GM21447 (cell line): ENCODE measurements at regions not wholly inside any gene's neighbourhood (a gene's known extent, or its start where the extent isn't known, plus 50 kb on each side); places are given as distances from the start of the nearest gene placed in this dataset.

Experiments used
- ATAC-seq: cut with Tn5 transposase; IDR thresholded peaks from one replicate; pipeline ENCODE4 v1.9.1; 2021; ENCODE audit not compliant: unreplicated experiment

- no peak for ATAC-seq
Measured at GRCh38 chr4:156710365-156711192, 261.0 kb downstream of the PDGFC start.

- ATAC-seq, result no peak
Measured at GRCh38 chr4:156705311-156705710, 266.3 kb downstream of the PDGFC start.

DNA sequence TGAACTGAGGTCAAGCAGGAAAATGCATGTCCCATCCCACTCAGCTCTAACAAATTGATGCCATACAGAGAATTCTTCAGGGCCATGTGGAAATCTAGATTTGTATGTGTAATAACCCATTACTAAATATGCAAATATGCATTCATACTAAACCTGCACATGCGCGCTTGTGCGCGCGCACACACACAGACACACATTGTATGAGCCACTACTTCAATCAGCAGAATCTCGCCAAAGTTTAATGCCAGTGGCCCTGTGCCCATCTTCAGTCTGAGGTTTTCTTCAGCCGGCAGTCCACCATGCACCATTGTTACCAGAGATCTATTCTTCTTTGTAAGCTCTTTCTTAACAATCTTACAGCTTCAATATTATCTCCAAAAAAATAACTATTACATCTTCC is 276.4 kb downstream of the PDGFC start:
- ATAC-seq, result no peak

DNA sequence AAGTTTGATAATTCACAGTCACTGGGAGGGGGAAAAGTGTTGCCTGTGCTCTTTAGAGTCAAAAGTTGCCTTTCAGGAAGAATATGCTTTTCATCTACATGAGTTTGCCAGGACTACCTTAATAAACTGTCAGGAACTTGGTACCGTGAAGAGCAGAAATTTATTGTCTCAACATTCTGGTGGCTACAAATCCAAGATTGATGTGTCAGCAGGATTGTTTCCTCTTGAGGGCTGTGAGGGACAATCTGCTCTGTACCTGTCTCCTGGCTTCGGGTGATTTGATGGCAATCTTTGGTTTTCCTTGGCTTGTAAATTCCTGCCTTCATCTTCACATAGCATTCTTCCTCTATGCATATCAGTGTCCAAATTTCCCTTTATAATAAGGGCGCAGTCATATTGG is 277.2 kb downstream of the PDGFC start:
- no peak for ATAC-seq

DNA sequence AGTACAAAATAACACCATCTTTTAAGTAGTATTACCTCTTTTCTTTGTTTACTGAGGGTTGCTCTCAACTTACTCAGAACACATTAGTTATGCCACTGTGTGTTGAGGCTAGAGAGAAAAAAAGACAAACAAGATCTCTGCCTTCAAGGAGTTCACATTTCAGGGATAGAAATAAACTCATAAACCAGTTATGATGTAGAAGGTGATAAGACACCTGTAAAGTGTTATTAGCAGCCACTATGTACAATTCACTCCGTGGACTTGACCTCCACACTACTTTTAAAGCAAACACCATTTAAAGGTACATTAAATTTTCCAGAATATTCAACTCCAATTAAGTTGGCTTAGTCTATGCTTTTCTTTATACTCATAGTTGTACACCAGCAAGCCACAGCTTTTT is 278.0 kb downstream of the PDGFC start:
- ATAC-seq, result no peak

- no peak for ATAC-seq
Measured at GRCh38 chr4:156692016-156692415, 279.6 kb downstream of the PDGFC start.

GRCh38 chr4:156690572-156690971 is 281.0 kb downstream of the PDGFC start:
- no peak for ATAC-seq

DNA sequence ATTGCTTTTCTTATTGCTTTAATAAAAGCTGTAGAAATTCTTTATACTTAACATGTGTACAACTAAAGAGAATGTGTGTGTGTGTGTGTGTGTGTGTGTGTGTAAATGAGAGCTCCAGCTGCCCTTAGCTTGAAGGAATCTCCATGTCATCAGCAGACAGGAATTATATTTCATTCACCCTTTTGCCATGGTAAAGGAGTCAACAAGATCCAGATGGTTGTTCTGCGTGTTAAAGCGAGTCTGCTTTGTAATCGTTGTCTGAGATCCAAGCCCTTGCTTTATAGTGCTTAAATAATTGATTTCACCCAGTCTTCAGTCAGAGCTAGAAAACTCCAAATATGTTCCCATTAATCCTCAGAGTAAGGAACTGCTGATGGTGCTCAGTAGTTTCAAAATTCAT is 285.5 kb downstream of the PDGFC start:
- ATAC-seq, result no peak

DNA sequence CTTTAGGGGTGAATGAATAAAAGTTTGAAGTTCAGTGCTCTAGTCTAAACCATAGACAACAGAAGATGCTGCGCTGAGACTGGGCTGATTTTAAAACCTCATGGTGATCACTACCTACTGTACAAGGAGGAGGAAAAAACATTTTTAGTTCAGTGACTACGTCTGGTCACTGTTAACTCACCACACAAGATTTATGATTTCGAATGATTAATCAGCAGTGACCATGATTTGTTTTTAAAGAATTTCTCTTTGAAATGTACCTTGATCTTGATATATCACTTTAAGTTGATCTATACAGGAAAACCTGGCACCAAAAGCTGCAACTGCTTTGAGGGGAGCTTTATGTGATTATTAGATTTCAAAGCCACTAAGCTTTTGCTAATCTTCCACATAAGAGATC is 286.3 kb downstream of the PDGFC start:
- no peak for ATAC-seq

DNA sequence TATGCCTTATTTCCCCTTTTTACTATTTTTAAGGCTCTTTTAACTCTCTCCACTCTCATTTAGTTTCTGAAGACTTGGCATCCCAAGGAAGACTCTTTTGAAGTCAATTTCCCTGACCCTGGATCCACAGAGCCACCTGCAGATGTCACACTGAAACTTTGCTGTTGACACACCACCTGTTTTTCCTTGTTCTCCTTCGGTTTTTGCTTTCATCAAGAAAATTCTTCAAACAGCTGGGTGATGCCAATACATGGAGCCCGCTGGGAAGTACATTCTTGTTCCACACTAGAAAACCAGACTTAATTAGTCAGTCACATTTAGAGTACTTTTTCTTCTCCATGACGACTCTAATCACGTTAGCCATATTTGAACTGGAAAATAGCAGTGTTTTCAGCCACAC is 293.9 kb downstream of the PDGFC start:
- ATAC-seq, result no peak

- ATAC-seq, result no peak
Measured at GRCh38 chr4:156677131-156677531, 294.5 kb downstream of the PDGFC start.

DNA sequence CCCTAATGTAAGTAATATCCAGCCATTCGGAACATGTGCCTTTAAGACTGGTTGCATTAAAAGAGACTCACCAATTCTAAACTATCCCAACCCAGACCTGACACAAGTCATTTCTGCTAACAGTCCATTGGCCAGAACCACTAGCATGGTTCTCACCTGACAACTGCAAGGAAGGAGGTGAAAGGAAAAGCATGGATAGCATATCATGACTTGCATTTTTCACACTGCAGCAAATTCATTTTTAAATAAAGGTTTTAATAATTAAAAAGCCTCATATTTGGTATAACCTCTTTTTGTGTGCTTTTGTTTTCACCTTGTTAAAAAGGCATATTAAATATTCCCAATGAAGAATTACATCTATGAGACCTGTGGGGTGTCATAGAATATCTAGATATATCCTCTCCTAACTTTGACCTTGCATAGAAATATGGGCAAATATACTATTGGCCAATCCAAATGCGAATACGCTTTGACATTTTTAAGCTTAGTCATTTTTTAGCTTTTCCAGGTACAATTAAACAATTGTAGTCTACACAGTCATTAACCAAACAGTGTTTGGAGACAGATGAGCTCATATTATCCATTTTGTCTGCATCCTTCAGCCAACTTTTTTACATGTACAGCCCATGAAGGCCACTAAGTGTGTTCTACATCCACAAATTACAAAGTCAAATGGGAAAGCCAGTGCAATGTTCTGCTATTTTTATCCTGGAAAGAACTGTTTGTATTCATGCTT is 295.3 kb downstream of the PDGFC start:
- ATAC-seq, result no peak

- ATAC-seq, result no peak
Measured at GRCh38 chr4:156673483-156673882, 298.1 kb downstream of the PDGFC start.

- no peak for ATAC-seq
Measured at GRCh38 chr4:156672492-156673305, 298.9 kb downstream of the PDGFC start.

- ATAC-seq, result no peak
Measured at GRCh38 chr4:156665780-156666366, 305.7 kb downstream of the PDGFC start.

- no peak for ATAC-seq
Measured at GRCh38 chr4:156663663-156664062, 307.9 kb downstream of the PDGFC start.

DNA sequence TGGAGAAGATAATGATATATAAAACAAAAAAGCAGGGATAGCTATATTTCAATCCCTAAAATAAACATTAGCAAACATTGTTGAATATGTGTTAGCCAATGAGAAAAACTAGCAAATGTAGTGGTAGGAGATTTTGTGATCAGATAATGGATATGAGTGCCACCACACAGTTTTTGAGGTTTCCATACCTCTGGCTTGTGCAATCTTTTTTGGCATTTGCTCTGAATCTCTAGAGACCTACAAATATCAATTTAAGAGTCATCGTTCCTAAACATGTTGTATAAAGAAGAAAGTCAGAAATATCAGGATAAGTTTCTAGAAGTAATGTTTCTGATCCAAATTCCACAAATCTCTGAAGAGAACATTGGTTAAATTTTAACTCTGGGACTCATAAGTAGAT is 308.7 kb downstream of the PDGFC start:
- no peak for ATAC-seq

- no peak for ATAC-seq
Measured at GRCh38 chr4:156661555-156661954, 310.0 kb downstream of the PDGFC start.

DNA sequence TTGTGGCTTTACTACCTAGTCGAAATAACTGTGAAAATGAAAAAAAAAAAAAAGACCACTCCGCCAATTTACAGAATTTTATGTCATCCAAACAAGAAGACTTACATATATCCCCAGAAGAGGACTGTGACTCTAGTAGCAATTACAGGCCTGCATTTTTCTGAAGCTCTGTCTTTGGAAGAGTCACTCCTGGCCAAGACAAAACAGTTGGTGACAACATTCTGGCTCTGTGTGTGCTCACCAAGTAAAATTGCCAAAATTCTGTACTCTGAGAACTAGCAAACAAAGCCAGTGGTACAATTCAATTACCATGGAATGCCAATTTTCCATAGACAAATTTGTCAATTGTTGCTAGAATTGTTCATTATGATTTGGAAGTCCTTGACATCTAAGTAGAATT is 311.1 kb downstream of the PDGFC start:
- no peak for ATAC-seq

GRCh38 chr4:156659983-156660382 is 311.6 kb downstream of the PDGFC start:
- ATAC-seq, result no peak

GRCh38 chr4:156659570-156659969 is 312.0 kb downstream of the PDGFC start:
- no peak for ATAC-seq
